HFFc6 (cell line): ENCODE measurements at regions not wholly inside any gene's neighbourhood (a gene's known extent, or its start where the extent isn't known, plus 50 kb on each side); places are given as distances from the start of the nearest gene placed in this dataset.

Experiments used
- DNase-seq: peaks from one replicate; pipeline ENCODE4 v3.0.0-alpha.2; 2018
- H3K27ac Mint-ChIP-seq: 2 replicates; pipeline ENCODE4 v1.8.0; 2020; ENCODE audit warnings: mild to moderate bottlenecking, mixed read lengths
- H3K27me3 Mint-ChIP-seq: 2 replicates; pipeline ENCODE4 v1.8.0; 2021; ENCODE audit warnings: mild to moderate bottlenecking, moderate library complexity, mixed read lengths; ENCODE audit not compliant: insufficient read depth
- H3K36me3 Mint-ChIP-seq: 2 replicates; pipeline ENCODE4 v1.8.0; 2021; ENCODE audit warnings: low read depth, mixed read lengths
- H3K4me1 Mint-ChIP-seq: 2 replicates; pipeline ENCODE4 v1.8.0; 2020; ENCODE audit warnings: low read depth, mixed read lengths
- H3K4me3 Mint-ChIP-seq: 2 replicates; pipeline ENCODE4 v1.8.0; 2020; ENCODE audit warnings: mild to moderate bottlenecking, moderate library complexity, mixed read lengths
- H3K9me3 Mint-ChIP-seq: 2 replicates; pipeline ENCODE4 v1.8.0; 2020; ENCODE audit warnings: mild to moderate bottlenecking, mixed read lengths
- TF ChIP-seq, protein P1 (sequence below): fragments of 200-600 bp; sonication (generic); IDR thresholded peaks from 2 replicates; pipeline ENCODE4 v1.5.0; 2021; ENCODE audit warnings: antibody characterized with exemption, mild to moderate bottlenecking

DNA sequence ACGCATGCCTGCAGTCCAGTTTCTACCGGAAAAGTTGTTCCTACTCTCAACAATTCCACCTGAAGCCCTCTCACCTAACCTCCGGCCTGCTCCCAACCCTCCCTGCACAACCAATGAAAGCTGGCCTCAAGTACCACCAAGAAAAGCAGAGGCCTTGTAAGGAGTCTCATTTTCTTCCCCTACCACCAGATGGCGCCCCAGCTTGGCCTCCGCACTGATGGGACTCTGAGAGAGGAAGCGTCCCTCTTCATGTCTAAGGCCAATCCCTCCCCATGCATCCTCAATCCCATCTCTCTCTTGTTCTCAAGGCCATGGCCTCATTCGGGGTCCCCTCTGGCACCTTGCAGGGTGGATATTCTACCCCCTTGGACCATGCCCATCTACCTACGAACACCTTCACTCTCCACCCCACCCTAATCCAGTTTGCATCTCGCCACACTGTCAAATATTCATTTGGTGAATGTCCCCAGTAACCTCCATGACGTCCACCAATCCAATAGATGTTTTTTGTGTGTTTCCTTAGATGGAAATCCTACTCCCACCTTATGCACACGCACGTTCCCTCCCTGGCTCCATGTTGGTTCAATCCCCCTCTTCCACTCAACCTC lies 412.8 kb downstream of the ZNF536 start:
- TF ChIP-seq, protein P1, sequence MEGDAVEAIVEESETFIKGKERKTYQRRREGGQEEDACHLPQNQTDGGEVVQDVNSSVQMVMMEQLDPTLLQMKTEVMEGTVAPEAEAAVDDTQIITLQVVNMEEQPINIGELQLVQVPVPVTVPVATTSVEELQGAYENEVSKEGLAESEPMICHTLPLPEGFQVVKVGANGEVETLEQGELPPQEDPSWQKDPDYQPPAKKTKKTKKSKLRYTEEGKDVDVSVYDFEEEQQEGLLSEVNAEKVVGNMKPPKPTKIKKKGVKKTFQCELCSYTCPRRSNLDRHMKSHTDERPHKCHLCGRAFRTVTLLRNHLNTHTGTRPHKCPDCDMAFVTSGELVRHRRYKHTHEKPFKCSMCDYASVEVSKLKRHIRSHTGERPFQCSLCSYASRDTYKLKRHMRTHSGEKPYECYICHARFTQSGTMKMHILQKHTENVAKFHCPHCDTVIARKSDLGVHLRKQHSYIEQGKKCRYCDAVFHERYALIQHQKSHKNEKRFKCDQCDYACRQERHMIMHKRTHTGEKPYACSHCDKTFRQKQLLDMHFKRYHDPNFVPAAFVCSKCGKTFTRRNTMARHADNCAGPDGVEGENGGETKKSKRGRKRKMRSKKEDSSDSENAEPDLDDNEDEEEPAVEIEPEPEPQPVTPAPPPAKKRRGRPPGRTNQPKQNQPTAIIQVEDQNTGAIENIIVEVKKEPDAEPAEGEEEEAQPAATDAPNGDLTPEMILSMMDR: peak; percentile 72
- H3K27me3 Mint-ChIP-seq: peaks cover 2% of the 10 kb centered on the region; the same call in 1 of the 2 replicates
- H3K36me3 Mint-ChIP-seq: no peaks in the 10 kb centered on the region; the same call in none of the 2 replicates
- peaks cover 27% of the 10 kb centered on the region for H3K9me3 Mint-ChIP-seq
- H3K4me3 Mint-ChIP-seq: no peak overlapping the region
- no peak overlapping the region for H3K27ac Mint-ChIP-seq
- DNase-seq: no peak
- no peaks in the 10 kb centered on the region for H3K4me1 Mint-ChIP-seq

DNA sequence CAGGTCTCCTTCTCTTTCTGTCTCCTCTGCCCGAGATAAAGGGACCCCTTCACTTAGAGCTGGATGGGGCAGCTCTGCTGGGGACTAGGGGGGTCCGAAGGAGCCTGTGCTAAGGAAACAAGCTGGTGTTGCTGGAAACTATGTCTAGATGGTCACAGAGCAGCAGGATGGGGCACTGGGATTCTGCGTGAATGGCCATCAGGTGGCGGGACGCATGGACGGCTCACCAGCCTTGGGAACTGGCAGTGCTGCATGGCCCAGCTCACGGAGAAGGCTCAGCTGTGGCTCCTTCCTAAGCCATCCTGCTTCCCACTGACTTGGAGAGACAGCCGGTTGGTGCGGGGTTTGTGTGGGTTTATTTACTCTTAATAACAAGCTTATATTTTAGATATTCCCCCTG lies 411.8 kb downstream of the ZNF536 start:
- Mint-ChIP-seq H3K36me3 (no peaks in the 10 kb centered on the region; the same call in none of the 2 replicates), H3K9me3 (peaks cover 22% of the 10 kb centered on the region), H3K27ac (no peak overlapping the region), H3K27me3 (peaks cover 2% of the 10 kb centered on the region; the same call in 1 of the 2 replicates), H3K4me1 (no peaks in the 10 kb centered on the region), H3K4me3 (no peak overlapping the region)
- DNase-seq: no peak
- TF ChIP-seq, protein P1: no peak

DNA sequence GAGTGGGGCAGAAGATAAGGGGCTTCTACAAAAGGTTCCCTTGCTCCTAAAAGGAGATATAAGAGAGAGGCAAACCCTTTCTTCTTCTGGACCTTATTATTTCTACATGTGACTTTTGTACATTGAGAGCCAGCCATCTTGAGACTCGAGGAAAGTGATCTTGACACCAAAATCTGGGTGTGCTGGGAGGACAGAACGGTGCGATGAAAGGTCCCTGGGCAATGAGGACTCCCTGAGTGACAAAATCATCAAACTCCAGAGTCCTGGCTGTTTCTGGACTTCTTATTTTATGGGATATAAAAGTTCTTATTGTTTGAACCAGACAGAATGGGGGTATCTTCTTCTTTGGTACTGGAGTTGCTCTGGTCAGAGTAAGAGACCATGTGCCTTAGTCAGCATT lies 411.0 kb downstream of the ZNF536 start:
- H3K4me3 Mint-ChIP-seq: no peak overlapping the region
- TF ChIP-seq, protein P1: no peak
- H3K27ac Mint-ChIP-seq: no peak overlapping the region
- H3K4me1 Mint-ChIP-seq: no peaks in the 10 kb centered on the region
- no peaks in the 10 kb centered on the region; the same call in 1 of the 2 replicates for H3K36me3 Mint-ChIP-seq
- H3K27me3 Mint-ChIP-seq: peaks cover 2% of the 10 kb centered on the region; the same call in 1 of the 2 replicates
- H3K9me3 Mint-ChIP-seq: peaks cover 22% of the 10 kb centered on the region
- no peak for DNase-seq

DNA sequence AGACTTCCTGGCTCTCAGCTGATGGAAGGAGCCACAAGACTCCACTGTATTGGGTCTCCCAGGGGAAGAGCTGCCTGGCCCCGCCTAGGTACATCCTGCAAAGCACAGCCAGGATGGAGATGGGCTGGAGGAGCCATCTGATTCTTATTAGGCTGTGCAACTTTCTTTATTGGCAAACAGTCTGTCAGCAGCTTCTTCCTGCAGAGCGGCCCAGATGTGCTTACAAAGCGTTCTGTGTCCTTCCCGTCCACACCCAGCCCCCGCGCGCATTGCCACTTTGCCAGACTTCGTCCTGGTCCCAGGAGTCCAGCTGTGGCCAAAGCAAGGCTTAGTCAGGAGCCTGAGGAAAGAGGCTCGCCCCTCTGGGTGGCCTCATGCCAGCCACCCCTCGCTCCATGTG lies 409.3 kb downstream of the ZNF536 start:
- no peaks in the 10 kb centered on the region; the same call in 1 of the 2 replicates for H3K36me3 Mint-ChIP-seq
- TF ChIP-seq, protein P1: no peak
- no peak overlapping the region for H3K27ac Mint-ChIP-seq
- H3K27me3 Mint-ChIP-seq: peaks cover 2% of the 10 kb centered on the region; the same call in 1 of the 2 replicates
- no peaks in the 10 kb centered on the region for H3K4me1 Mint-ChIP-seq
- H3K4me3 Mint-ChIP-seq: no peak overlapping the region
- H3K9me3 Mint-ChIP-seq: peaks cover 28% of the 10 kb centered on the region
- DNase-seq: no peak

DNA sequence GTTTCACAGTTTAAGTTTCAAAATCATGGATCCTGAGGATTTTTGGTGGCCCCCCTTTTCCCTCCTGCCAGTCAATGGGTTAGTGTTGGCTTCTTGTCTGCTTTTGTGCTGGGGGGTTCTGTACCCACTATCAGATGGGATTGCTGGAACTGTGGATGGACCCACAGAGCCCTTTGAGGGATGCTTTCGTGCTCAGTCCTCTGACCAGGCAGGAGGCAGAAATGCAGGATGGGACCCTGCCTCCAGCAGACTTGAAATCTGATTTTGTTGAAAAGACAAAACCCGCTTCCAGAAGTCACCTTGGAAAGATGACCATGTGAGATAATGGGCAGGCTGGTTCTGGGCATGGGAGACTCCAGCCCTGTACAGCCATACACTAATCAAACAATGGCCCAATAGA lies 408.9 kb downstream of the ZNF536 start:
- Mint-ChIP-seq H3K27me3 (0 out of 2 replicates have a peak, but pooled peaks cover 2% of the 10 kb centered on the region), H3K9me3 (peaks cover 31% of the 10 kb centered on the region), H3K36me3 (no peaks in the 10 kb centered on the region; the same call in 1 of the 2 replicates), H3K4me3 (no peak overlapping the region), H3K27ac (no peak overlapping the region), H3K4me1 (no peaks in the 10 kb centered on the region)
- TF ChIP-seq, protein P1: no peak
- DNase-seq: no peak
